Nephron (organoid): ENCODE measurements at regions not wholly inside any gene's neighbourhood (a gene's known extent, or its start where the extent isn't known, plus 50 kb on each side); places are given as distances from the start of the nearest gene placed in this dataset.

Source experiments
- H3K27ac Mint-ChIP-seq, 3 experiments: 2 replicates each; pipeline ENCODE4 v1.8.0; 2020; ENCODE audit warnings: mixed read lengths in 3 of 3, mild to moderate bottlenecking in 2 of 3, moderate library complexity in 1 of 3
- H3K27me3 Mint-ChIP-seq: 2 replicates; pipeline ENCODE4 v1.8.0; 2021; ENCODE audit warnings: low read depth, mild to moderate bottlenecking, moderate library complexity, mixed read lengths
- H3K36me3 Mint-ChIP-seq: 2 replicates; pipeline ENCODE4 v1.8.0; 2020; ENCODE audit warnings: low read depth, mixed read lengths
- H3K4me1 Mint-ChIP-seq: 2 replicates; pipeline ENCODE4 v1.8.0; 2020; ENCODE audit warnings: mixed read lengths
- H3K4me3 Mint-ChIP-seq, 3 experiments: 2 replicates each; pipeline ENCODE4 v1.8.0; 2020; ENCODE audit warnings: mild to moderate bottlenecking in 3 of 3, mixed read lengths in 3 of 3, moderate library complexity in 2 of 3
- H3K9me3 Mint-ChIP-seq: 2 replicates; pipeline ENCODE4 v1.8.0; 2020; ENCODE audit warnings: mixed read lengths
- TF ChIP-seq, protein P1 (sequence below), 3 experiments: fragments of 200-600 bp; sonication (generic); IDR thresholded peaks; one replicate each; pipeline ENCODE4 v1.5.0; 2021; ENCODE audit warnings: antibody characterized with exemption in 3 of 3; ENCODE audit not compliant: unreplicated experiment in 3 of 3

DNA sequence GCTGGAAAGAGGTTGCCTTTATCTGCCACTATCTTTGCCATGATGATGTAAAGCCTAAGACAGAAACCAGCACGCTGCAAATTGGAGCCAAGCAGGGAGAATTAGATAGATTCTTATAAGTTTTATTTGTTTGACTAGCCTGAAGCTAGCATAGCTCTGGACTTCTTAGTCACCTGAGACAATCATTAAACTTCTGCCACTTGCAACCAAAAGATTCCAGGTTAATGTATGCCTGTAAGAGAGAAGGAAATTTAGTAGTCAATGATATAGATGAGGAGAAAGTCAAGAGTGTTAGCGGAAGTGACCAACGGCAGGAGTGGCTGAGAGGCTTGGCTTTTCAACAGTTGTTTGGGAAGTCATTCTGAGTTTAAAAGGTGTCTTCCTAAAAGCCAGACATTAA lies 1106.6 kb downstream of the VRK1 start:
- no peak overlapping the region for H3K27ac Mint-ChIP-seq
- H3K4me3 Mint-ChIP-seq: no peak overlapping the region
- TF ChIP-seq, protein P1, sequence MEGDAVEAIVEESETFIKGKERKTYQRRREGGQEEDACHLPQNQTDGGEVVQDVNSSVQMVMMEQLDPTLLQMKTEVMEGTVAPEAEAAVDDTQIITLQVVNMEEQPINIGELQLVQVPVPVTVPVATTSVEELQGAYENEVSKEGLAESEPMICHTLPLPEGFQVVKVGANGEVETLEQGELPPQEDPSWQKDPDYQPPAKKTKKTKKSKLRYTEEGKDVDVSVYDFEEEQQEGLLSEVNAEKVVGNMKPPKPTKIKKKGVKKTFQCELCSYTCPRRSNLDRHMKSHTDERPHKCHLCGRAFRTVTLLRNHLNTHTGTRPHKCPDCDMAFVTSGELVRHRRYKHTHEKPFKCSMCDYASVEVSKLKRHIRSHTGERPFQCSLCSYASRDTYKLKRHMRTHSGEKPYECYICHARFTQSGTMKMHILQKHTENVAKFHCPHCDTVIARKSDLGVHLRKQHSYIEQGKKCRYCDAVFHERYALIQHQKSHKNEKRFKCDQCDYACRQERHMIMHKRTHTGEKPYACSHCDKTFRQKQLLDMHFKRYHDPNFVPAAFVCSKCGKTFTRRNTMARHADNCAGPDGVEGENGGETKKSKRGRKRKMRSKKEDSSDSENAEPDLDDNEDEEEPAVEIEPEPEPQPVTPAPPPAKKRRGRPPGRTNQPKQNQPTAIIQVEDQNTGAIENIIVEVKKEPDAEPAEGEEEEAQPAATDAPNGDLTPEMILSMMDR (IDR thresholded peaks at IDR 0.05; ENCODE audit: unreplicated experiment in 3 of 3): no peak
- H3K4me1 Mint-ChIP-seq: peaks cover 6% of the 10 kb centered on the region
- peaks cover 5% of the 10 kb centered on the region for H3K9me3 Mint-ChIP-seq
- peaks cover 4% of the 10 kb centered on the region for H3K27me3 Mint-ChIP-seq
- H3K36me3 Mint-ChIP-seq: no peaks in the 10 kb centered on the region

DNA sequence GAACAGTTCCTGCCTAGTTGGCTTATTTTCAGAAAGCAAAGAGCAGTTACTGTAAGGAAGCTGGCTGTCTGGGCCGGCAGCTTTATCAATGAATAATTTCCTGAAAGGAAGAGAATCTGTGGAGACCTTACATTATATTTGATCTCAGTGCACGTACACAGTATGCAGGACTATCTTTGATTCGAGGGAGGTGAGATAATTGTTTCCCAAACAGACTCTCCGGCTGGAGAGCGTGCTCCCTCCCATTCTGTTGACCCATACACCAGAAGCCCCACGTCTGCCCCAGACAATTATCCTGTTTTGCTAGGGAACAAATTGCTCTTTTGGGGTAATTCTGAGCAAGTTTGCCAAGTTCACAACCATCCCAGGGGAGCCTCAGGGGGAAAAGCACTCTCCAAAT lies 1115.0 kb downstream of the VRK1 start:
- Mint-ChIP-seq H3K9me3 (peaks cover 15% of the 10 kb centered on the region), H3K4me1 (no peaks in the 10 kb centered on the region), H3K4me3 (no peak overlapping the region), H3K27ac (no peak overlapping the region), H3K36me3 (no peaks in the 10 kb centered on the region), H3K27me3 (peaks cover 4% of the 10 kb centered on the region)
- TF ChIP-seq, protein P1 (IDR thresholded peaks at IDR 0.05; ENCODE audit: unreplicated experiment in 3 of 3): no peak

DNA sequence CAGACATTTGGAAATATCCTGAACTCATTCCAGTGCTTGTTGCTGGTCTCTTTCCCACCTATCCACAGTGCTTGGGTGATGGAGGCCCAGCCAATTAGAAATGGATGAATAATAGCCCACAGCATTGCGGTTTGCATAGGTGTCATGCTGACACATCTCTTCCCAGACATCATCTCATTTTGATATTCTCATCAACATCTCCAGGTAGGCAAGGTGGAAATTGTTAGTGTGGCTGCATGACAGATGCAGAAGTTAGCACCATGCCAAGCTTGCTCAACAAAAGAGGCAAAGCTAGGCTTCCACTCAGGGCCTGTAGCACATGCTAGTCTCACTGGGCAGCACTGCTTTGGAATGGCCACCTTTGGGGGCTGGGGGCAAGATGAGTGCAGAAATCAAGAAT lies 1118.9 kb downstream of the VRK1 start:
- TF ChIP-seq, protein P1 (IDR thresholded peaks at IDR 0.05; ENCODE audit: unreplicated experiment in 3 of 3): no peak

DNA sequence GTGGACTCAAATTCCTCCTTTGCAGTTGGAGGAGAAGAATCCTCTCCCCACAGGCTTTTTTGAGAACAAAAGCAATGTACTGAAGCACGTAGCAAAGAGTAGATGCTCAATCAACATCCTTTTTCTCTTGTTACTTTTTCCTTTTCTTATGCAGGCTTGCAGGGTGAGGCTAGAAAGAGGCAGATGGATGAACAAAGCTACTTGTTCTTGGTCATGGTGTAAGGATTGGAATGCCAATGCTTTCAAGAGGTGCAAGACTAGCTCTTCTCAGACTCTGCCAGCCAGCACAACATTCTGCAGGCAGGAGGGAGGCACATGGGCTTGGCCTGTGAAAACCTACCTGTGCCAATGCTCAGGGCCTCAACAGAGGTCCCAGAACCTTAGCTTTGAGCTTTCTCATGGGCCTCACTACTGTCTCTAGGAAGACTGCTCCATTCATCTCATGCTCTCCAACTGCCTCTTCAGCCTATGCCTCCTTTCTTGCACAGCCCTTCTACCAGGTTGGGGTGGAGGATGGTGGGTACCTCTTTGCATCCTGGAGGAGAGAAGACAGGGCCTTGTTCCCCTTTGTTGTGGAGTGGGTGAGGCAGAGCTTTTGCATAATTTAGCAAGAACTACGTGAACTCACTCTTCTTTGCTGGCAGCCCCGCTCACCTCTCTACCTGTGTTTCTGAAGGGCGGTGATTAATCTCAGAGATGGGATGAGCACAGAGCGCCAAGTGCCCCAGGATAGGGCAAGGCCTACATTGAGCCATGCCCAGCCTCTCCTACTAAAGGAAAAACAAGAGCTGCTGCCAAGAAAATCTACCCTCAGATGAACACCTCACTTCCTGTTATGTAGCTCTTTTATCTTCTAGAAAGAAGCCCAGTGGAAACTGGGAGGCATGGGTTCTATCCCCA lies 1119.7 kb downstream of the VRK1 start:
- Mint-ChIP-seq H3K9me3 (no peaks in the 10 kb centered on the region), H3K36me3 (no peaks in the 10 kb centered on the region), H3K27ac (no peak overlapping the region), H3K4me1 (no peaks in the 10 kb centered on the region), H3K4me3 (no peak overlapping the region), H3K27me3 (no peaks in the 10 kb centered on the region)
- TF ChIP-seq, protein P1 (IDR thresholded peaks at IDR 0.05; ENCODE audit: unreplicated experiment in 3 of 3): no peak

More for the DNA sequence above, 1118.9 kb downstream of the VRK1 start:
- Mint-ChIP-seq H3K27ac (no peak overlapping the region), H3K27me3 (no peaks in the 10 kb centered on the region), H3K4me3 (no peak overlapping the region), H3K4me1 (no peaks in the 10 kb centered on the region), H3K9me3 (no peaks in the 10 kb centered on the region), H3K36me3 (no peaks in the 10 kb centered on the region)

DNA sequence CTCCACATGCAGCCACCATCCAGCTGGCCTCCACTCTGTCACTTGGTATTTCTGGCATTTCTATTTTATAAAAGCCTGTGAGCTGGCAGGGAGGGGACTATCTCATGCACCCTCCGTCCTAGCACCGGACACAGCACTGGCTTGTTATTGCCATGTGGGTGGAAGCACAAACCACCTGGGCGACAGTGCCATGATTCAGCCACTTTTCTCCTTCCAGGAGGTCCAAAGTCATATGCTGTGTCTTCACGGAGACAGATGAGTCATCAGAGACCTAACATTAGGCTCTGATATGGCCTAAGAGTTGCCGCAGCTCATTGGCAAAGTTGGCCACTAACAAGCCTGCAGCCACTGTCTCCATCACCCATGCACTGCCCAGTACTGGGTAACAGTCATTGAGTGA lies 1123.0 kb downstream of the VRK1 start:
- Mint-ChIP-seq H3K9me3 (no peaks in the 10 kb centered on the region), H3K27me3 (peaks cover 8% of the 10 kb centered on the region), H3K4me3 (no peak overlapping the region), H3K27ac (no peak overlapping the region), H3K36me3 (no peaks in the 10 kb centered on the region), H3K4me1 (no peaks in the 10 kb centered on the region)
- TF ChIP-seq, protein P1 (IDR thresholded peaks at IDR 0.05; ENCODE audit: unreplicated experiment in 3 of 3): no peak

DNA sequence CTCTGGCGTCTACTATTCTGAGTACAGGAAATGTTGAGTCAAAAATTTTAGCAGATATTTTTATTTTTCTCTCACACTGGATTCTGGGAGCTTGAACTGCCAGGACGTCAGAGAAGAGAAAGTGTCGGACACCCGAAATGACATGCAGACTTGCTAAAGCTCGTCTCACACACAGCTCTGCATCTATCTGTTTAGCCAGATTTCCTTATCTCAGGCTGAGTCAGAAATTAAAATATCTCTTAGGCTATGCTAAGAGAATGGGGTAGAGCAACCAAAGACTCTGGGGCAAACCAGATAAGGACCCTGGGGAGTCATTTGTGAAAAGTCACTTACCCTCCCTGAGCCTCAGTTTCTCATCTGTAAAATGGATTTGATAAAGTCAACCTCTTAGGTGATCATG lies 1124.1 kb downstream of the VRK1 start:
- H3K4me1 Mint-ChIP-seq: no peaks in the 10 kb centered on the region
- H3K9me3 Mint-ChIP-seq: no peaks in the 10 kb centered on the region
- H3K27ac Mint-ChIP-seq: no peak overlapping the region
- no peaks in the 10 kb centered on the region for H3K36me3 Mint-ChIP-seq
- TF ChIP-seq, protein P1 (IDR thresholded peaks at IDR 0.05; ENCODE audit: unreplicated experiment in 3 of 3): no peak
- no peak overlapping the region for H3K4me3 Mint-ChIP-seq
- peaks cover 11% of the 10 kb centered on the region for H3K27me3 Mint-ChIP-seq
